ENCODE measurements at regions not wholly inside any gene's neighbourhood (a gene's known extent, or its start where the extent isn't known, plus 50 kb on each side); places are given as distances from the start of the nearest gene placed in this dataset.
"Not testable (repeated sequence)": the region's sequence is repeated elsewhere in the genome, so short reads cannot be mapped to it uniquely, and the experiment has no call there.

DNA sequence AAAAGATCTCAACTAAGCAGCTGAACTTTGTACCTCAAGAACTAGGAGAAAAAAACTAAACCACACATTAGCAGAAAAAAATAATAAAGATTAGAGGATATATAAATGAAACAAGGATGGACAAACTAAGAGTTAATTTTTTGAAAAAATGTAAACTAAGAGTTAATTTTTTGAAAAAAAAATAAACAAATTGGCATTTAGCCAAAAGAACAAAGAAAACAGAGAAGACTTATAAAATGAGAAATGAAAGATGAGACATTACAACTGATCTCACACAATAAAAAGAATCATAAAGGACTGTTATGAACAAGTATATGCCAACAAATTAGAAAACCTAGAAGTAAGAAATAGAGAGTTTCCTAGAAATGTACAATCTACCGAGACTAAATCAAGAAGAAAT, 859.2 kb upstream of the GYPC start:
- Histone ChIP-seq H3K27ac (no peak overlapping the region), H3K4me1 (no peaks in the 10 kb centered on the region), H3K27me3 (no peaks in the 10 kb centered on the region), H3K4me3 (no peak overlapping the region), H3K9me3 (no peaks in the 10 kb centered on the region), H3K36me3 (no peaks in the 10 kb centered on the region)
- intact Hi-C loops (cut with DNase I; ENCODE audit: low total_unique reads) = no loop called here
- TF ChIP-seq POLR2A (IDR thresholded peaks at IDR 0.05) = no peak
- TF ChIP-seq, protein P1, sequence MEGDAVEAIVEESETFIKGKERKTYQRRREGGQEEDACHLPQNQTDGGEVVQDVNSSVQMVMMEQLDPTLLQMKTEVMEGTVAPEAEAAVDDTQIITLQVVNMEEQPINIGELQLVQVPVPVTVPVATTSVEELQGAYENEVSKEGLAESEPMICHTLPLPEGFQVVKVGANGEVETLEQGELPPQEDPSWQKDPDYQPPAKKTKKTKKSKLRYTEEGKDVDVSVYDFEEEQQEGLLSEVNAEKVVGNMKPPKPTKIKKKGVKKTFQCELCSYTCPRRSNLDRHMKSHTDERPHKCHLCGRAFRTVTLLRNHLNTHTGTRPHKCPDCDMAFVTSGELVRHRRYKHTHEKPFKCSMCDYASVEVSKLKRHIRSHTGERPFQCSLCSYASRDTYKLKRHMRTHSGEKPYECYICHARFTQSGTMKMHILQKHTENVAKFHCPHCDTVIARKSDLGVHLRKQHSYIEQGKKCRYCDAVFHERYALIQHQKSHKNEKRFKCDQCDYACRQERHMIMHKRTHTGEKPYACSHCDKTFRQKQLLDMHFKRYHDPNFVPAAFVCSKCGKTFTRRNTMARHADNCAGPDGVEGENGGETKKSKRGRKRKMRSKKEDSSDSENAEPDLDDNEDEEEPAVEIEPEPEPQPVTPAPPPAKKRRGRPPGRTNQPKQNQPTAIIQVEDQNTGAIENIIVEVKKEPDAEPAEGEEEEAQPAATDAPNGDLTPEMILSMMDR (IDR thresholded peaks at IDR 0.05 in 4 of 5, conservative IDR thresholded peaks at IDR 0.05 in 1 of 5) = no peak
- DNase-seq = no peak
- in situ Hi-C loops (cut with MboI; ENCODE audit: low sequenced_read_pairs in 4 of 4) = no loop called here
- ATAC-seq = no peak

DNA sequence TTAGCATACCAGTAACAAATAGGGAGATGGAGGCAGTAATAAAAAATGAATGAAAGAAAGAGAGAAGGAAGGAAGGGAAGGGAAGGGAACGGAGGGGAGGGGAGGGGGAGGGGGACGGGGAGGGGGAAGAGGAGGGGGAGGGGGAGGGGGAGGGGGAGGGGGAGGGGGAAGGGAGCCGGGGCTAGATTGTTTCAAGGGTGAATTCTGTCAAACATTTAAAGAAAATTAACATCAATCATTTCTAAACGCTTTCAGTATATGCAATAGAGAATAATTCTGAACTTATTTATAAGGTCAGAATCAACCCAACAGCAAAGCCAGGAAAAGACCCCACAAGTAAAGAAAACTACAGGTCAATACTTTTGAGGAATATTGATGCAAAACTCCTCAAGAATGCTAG, 858.8 kb upstream of the GYPC start:
- in situ Hi-C loops (cut with MboI; ENCODE audit: low sequenced_read_pairs in 4 of 4) (no loop called here), intact Hi-C loops (cut with DNase I; ENCODE audit: low total_unique reads) (no loop called here)
- no peak overlapping the region for H3K27ac ChIP-seq
- H3K9me3 ChIP-seq = no peaks in the 10 kb centered on the region
- DNase-seq (no peak), ATAC-seq (no peak)
- no peaks in the 10 kb centered on the region for H3K36me3 ChIP-seq
- no peaks in the 10 kb centered on the region for H3K4me1 ChIP-seq
- TF ChIP-seq POLR2A (IDR thresholded peaks at IDR 0.05) = no peak
- TF ChIP-seq, protein P1 (IDR thresholded peaks at IDR 0.05 in 4 of 5, conservative IDR thresholded peaks at IDR 0.05 in 1 of 5) = no peak
- H3K27me3 ChIP-seq = no peaks in the 10 kb centered on the region
- no peak overlapping the region for H3K4me3 ChIP-seq

DNA sequence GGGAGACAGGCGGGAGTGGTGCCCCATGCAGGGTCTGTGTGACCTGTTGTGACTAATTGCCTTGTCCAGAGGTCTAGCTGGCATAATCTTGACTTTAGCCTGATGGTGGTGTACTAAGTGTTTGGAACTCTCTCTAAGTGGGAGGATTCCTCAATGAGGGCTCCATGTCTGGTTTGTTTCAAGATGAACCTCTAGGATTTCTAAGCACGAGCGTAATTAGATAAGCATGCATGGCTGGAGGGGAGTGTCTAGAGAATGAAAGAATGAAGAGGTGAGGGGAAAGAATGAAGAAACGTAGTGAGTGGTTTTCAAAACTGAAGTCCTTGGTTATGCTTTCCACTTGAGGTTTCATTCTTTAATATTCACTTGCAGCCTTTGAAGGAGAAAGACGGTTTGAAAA, 833.2 kb upstream of the GYPC start:
- ATAC-seq (no peak), DNase-seq (no peak)
- Histone ChIP-seq H3K36me3 (no peaks in the 10 kb centered on the region), H3K4me3 (no peak overlapping the region), H3K27me3 (no peaks in the 10 kb centered on the region), H3K27ac (no peak overlapping the region), H3K9me3 (no peaks in the 10 kb centered on the region), H3K4me1 (no peaks in the 10 kb centered on the region)
- intact Hi-C loops (cut with DNase I; ENCODE audit: low total_unique reads) = no loop called here
- in situ Hi-C loops (cut with MboI; ENCODE audit: low sequenced_read_pairs in 4 of 4) = no loop called here
- TF ChIP-seq POLR2A (IDR thresholded peaks at IDR 0.05) = no peak
- TF ChIP-seq, protein P1 (IDR thresholded peaks at IDR 0.05 in 4 of 5, conservative IDR thresholded peaks at IDR 0.05 in 1 of 5) = no peak

DNA sequence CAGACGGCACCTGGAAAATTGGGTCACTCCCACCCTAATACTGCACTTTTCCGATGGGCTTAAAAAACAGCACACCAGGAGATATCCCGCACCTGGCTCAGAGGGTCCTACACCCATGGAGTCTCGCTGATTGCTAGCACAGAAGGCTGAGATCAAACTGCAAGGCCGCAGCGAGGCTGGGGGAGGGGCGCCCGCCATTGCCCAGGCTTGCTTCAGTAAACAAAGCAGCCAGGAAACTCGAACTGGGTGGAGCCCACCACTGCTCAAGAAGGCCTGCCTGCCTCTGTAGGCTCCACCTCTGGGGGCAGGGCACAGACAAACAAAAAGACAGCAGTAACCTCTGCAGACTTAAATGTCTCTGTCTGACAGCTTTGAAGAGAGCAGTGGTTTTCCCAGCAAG, 830.2 kb upstream of the GYPC start:
- H3K4me3 ChIP-seq; H3K36me3 ChIP-seq; H3K9me3 ChIP-seq; intact Hi-C loops (cut with DNase I; ENCODE audit: low total_unique reads); H3K27me3 ChIP-seq; in situ Hi-C loops (cut with MboI; ENCODE audit: low sequenced_read_pairs in 4 of 4); ATAC-seq; DNase-seq; H3K27ac ChIP-seq; H3K4me1 ChIP-seq: not testable (repeated sequence)

DNA sequence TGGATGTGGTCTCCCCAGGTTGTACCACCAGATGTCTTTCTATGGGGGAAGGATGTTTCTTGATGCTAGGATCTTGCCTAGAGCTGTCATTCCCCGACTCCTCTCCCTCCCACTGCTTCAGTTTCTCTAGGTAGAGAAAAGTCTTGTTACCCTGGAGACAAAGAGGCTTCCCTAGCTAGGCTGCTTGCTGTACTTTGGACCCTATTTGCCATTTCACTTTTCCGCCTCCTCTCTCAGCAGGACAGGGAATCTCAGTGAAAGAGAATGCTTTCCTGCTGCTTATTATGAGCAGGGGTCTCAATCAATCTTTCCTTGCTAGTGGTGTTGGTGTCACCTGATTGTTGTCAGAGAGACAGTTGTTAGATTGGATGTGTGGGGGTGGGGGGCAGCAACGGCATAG, 818.8 kb upstream of the GYPC start:
- no peak for ATAC-seq
- H3K36me3 ChIP-seq = no peaks in the 10 kb centered on the region
- intact Hi-C loops (cut with DNase I; ENCODE audit: low total_unique reads) (no loop called here), in situ Hi-C loops (cut with MboI; ENCODE audit: low sequenced_read_pairs in 4 of 4) (no loop called here)
- H3K9me3 ChIP-seq = no peaks in the 10 kb centered on the region
- no peaks in the 10 kb centered on the region for H3K27me3 ChIP-seq
- no peak for DNase-seq
- no peak overlapping the region for H3K4me3 ChIP-seq
- H3K4me1 ChIP-seq = no peaks in the 10 kb centered on the region
- H3K27ac ChIP-seq = no peak overlapping the region
- TF ChIP-seq, protein P1 (IDR thresholded peaks at IDR 0.05 in 4 of 5, conservative IDR thresholded peaks at IDR 0.05 in 1 of 5) = no peak
- no peak for TF ChIP-seq POLR2A (IDR thresholded peaks at IDR 0.05)

All from gastrocnemius medialis (tissue), 4 donors.